HepG2 (cell line): ENCODE measurements at regions not wholly inside any gene's neighbourhood (a gene's known extent, or its start where the extent isn't known, plus 50 kb on each side); places are given as distances from the start of the nearest gene placed in this dataset.

ENCODE experiments used
- AHR ChIP-seq: IDR thresholded peaks from 2 replicates; pipeline ENCODE4 v1.6.1; 2018; ENCODE audit warnings: missing genetic modification reagents, missing compliant biosample characterization
- ERF ChIP-seq: IDR thresholded peaks from 2 replicates; pipeline ENCODE4 v1.6.1; 2018; ENCODE audit warnings: missing biosample characterization, missing genetic modification reagents
- HDAC6 ChIP-seq: fragments of 200-600 bp; sonication (generic); IDR thresholded peaks from 2 replicates; pipeline ENCODE4 v1.7.0; 2017; ENCODE audit warnings: mild to moderate bottlenecking, antibody characterized with exemption, low read length, low read depth
- HNRNPLL ChIP-seq: fragments of 200-400 bp; formaldehyde crosslinking; IDR thresholded peaks from 2 replicates; pipeline ENCODE4 v1.6.1; 2017; ENCODE audit warnings: mild to moderate bottlenecking, low read depth, low read length; ENCODE audit not compliant: poor library complexity, severe bottlenecking
- KDM6A ChIP-seq: IDR thresholded peaks from 2 replicates; pipeline ENCODE4 v1.6.1; 2016; ENCODE audit warnings: low read depth
- LCORL ChIP-seq, 2 experiments: fragments of 450-650 bp in 1 of 2; sonication (generic) in 1 of 2; formaldehyde crosslinking in 1 of 2; IDR thresholded peaks; 2 replicates each; pipeline versions ENCODE4 v1.5.0 to v1.6.1; 2017 to 2020; ENCODE audit warnings: antibody characterized with exemption in 1 of 2, missing genetic modification reagents in 1 of 2
- MTF2 ChIP-seq: sonication (generic); formaldehyde crosslinking; IDR thresholded peaks from 2 replicates; pipeline ENCODE4 v1.5.0; 2020; ENCODE audit warnings: missing genetic modification reagents, borderline replicate concordance
- PLRG1 ChIP-seq: fragments of 450-650 bp; conservative IDR thresholded peaks from 2 replicates; pipeline ENCODE4 v1.6.1; 2016
- SOX6 ChIP-seq, 2 experiments: fragments of 450-650 bp in 1 of 2; sonication (generic) in 1 of 2; formaldehyde crosslinking in 1 of 2; IDR thresholded peaks; 2 replicates each; pipeline versions ENCODE4 v1.4.0 to v1.6.1; 2017 to 2020; ENCODE audit warnings: antibody characterized with exemption in 1 of 2, mild to moderate bottlenecking in 1 of 2, missing genetic modification reagents in 1 of 2
- STAT5B ChIP-seq: sonication (generic); formaldehyde crosslinking; IDR thresholded peaks from 2 replicates; pipeline ENCODE4 v1.4.0; 2020; ENCODE audit warnings: missing genetic modification reagents
- ZKSCAN1 ChIP-seq: fragments of 150-350 bp; IDR thresholded peaks from 2 replicates; pipeline ENCODE4 v1.6.1; 2014; ENCODE audit warnings: low read length
- ZMYM4 ChIP-seq: sonication (generic); formaldehyde crosslinking; IDR thresholded peaks from 2 replicates; pipeline ENCODE4 v1.8.1; 2023; ENCODE audit warnings: mild to moderate bottlenecking, missing genetic modification reagents
- TF ChIP-seq, protein P1 (sequence below), 2 experiments: sonication (generic) in 1 of 2; formaldehyde crosslinking in 1 of 2; IDR thresholded peaks; 2 replicates each; pipeline versions ENCODE4 v1.4.0 to v1.6.1; 2018 to 2020; ENCODE audit warnings: missing genetic modification reagents in 2 of 2, borderline replicate concordance in 1 of 2, low read depth in 1 of 2, mild to moderate bottlenecking in 1 of 2, missing biosample characterization in 1 of 2
- TF ChIP-seq, protein P2 (sequence below): IDR thresholded peaks from 2 replicates; pipeline ENCODE4 v1.6.1; 2016; ENCODE audit warnings: mild to moderate bottlenecking, missing biosample characterization, missing genetic modification reagents
- TF ChIP-seq, protein P3 (sequence below): sonication (generic); formaldehyde crosslinking; IDR thresholded peaks from 2 replicates; pipeline ENCODE4 v1.5.0; 2020; ENCODE audit warnings: missing genetic modification reagents, mild to moderate bottlenecking, borderline replicate concordance
- TF ChIP-seq, protein P4 (sequence below): sonication (generic); formaldehyde crosslinking; IDR thresholded peaks from 2 replicates; pipeline ENCODE4 v1.4.0; 2020; ENCODE audit warnings: missing genetic modification reagents, mild to moderate bottlenecking, borderline replicate concordance
- TF ChIP-seq, protein P5 (sequence below): sonication (generic); formaldehyde crosslinking; IDR thresholded peaks from 2 replicates; pipeline ENCODE4 v1.5.0; 2020; ENCODE audit warnings: missing genetic modification reagents, mild to moderate bottlenecking, borderline replicate concordance
- TF ChIP-seq, protein P6 (sequence below): sonication (generic); formaldehyde crosslinking; IDR thresholded peaks from 2 replicates; pipeline ENCODE4 v1.5.1; 2020; ENCODE audit warnings: mild to moderate bottlenecking, missing genetic modification reagents, moderate library complexity
- TF ChIP-seq, protein P7 (sequence below): sonication (generic); formaldehyde crosslinking; IDR thresholded peaks from 2 replicates; pipeline ENCODE4 v1.4.0; 2020; ENCODE audit warnings: missing genetic modification reagents

DNA sequence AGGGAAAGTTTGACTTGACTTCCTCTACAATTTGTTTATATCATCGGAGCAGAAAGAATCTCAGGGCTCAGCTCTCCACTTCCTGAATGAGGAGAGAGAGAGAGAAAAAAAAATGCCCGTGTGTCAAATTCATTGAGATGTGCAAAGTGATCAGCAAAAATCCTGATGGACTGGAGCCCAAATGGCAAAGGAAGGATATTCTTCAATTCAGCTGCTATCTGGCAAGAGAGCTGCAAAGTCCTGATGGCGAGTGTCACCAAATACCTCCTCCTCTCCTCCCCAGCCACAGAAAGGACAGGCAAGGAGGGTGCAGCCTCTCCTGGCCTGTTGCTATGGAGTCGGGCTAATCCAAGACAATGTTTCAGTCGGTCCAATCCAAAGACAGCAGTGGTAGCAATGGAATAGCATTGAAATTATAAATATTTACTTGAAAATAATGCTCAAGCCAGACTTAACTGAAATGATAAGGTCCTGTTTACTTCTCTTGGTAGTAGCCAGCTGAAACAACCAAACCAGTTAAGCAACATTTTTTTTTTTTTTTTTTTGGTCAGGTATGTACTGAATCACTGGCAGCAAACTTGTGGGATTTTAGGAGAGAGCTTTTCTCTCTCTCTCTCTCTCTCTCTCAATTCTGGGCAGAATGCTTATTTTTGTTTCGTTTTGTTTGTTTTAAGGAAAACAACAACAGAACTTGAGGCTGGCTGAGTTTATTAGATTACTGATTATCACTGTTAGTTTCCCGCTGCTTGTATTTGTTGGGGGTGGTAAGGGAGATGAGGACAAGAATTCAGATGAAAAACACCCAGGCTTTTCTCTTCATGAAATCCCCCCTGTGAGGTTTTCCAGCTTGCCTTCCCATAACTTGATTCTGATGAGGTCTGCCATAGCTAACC is 204.2 kb downstream of the BCAS1 start (continued):
- TF ChIP-seq, protein P1, sequence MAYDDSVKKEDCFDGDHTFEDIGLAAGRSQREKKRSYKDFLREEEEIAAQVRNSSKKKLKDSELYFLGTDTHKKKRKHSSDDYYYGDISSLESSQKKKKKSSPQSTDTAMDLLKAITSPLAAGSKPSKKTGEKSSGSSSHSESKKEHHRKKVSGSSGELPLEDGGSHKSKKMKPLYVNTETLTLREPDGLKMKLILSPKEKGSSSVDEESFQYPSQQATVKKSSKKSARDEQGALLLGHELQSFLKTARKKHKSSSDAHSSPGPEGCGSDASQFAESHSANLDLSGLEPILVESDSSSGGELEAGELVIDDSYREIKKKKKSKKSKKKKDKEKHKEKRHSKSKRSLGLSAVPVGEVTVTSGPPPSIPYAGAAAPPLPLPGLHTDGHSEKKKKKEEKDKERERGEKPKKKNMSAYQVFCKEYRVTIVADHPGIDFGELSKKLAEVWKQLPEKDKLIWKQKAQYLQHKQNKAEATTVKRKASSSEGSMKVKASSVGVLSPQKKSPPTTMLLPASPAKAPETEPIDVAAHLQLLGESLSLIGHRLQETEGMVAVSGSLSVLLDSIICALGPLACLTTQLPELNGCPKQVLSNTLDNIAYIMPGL (CRISPR knock-in tag; IDR thresholded peaks at IDR 0.05; ENCODE audit: borderline replicate concordance in 1 of 2, low read depth in 1 of 2) = 0 out of 4 replicates have a peak, but pooled peaks of 1 of the 2 experiments have one; percentile 19
- TF ChIP-seq ZKSCAN1 (no peak), KDM6A (CRISPR knock-in tag) (no peak), ERF (CRISPR knock-in tag) (peak; percentile 53), AHR (CRISPR knock-in tag) (no peak), SOX6 (IDR thresholded peaks at IDR 0.05) (no peak), SOX6 (CRISPR knock-in tag; IDR thresholded peaks at IDR 0.05) (peak; percentile 29; the same call in 1 of the 2 replicates), STAT5B (no peak), PLRG1 (no peak), HDAC6 (no peak), MTF2 (CRISPR knock-in tag) (no peak), LCORL (IDR thresholded peaks at IDR 0.05) (no peak), LCORL (CRISPR knock-in tag; IDR thresholded peaks at IDR 0.05) (peak; percentile 35; the same call in 1 of the 2 replicates), ZMYM4 (0 out of 2 replicates have a peak, but pooled peaks have one; percentile 17), HNRNPLL (no peak)
- TF ChIP-seq, protein P2, sequence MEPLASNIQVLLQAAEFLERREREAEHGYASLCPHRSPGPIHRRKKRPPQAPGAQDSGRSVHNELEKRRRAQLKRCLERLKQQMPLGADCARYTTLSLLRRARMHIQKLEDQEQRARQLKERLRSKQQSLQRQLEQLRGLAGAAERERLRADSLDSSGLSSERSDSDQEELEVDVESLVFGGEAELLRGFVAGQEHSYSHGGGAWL = no peak
- TF ChIP-seq, protein P3, sequence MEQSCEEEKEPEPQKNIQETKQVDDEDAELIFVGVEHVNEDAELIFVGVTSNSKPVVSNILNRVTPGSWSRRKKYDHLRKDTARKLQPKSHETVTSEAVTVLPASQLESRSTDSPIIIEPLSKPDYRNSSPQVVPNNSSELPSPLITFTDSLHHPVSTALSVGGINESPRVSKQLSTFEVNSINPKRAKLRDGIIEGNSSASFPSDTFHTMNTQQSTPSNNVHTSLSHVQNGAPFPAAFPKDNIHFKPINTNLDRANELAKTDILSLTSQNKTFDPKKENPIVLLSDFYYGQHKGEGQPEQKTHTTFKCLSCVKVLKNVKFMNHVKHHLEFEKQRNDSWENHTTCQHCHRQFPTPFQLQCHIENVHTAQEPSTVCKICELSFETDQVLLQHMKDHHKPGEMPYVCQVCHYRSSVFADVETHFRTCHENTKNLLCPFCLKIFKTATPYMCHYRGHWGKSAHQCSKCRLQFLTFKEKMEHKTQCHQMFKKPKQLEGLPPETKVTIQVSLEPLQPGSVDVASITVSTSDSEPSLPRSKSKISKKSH = no peak
- TF ChIP-seq, protein P4, sequence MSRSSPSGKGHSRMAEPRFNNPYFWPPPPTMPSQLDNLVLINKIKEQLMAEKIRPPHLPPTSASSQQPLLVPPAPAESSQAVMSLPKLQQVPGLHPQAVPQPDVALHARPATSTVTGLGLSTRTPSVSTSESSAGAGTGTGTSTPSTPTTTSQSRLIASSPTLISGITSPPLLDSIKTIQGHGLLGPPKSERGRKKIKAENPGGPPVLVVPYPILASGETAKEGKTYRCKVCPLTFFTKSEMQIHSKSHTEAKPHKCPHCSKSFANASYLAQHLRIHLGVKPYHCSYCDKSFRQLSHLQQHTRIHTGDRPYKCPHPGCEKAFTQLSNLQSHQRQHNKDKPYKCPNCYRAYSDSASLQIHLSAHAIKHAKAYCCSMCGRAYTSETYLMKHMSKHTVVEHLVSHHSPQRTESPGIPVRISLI (CRISPR knock-in tag) = peak; percentile 72; the same call in 1 of the 2 replicates
- TF ChIP-seq, protein P5, sequence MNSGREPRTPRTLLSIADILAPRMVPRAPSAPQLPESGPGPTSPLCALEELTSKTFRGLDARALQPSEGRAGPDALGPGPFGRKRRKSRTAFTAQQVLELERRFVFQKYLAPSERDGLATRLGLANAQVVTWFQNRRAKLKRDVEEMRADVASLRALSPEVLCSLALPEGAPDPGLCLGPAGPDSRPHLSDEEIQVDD (CRISPR knock-in tag) = no peak
- TF ChIP-seq, protein P6, sequence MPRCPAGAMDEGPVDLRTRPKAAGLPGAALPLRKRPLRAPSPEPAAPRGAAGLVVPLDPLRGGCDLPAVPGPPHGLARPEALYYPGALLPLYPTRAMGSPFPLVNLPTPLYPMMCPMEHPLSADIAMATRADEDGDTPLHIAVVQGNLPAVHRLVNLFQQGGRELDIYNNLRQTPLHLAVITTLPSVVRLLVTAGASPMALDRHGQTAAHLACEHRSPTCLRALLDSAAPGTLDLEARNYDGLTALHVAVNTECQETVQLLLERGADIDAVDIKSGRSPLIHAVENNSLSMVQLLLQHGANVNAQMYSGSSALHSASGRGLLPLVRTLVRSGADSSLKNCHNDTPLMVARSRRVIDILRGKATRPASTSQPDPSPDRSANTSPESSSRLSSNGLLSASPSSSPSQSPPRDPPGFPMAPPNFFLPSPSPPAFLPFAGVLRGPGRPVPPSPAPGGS = no peak
- TF ChIP-seq, protein P7, sequence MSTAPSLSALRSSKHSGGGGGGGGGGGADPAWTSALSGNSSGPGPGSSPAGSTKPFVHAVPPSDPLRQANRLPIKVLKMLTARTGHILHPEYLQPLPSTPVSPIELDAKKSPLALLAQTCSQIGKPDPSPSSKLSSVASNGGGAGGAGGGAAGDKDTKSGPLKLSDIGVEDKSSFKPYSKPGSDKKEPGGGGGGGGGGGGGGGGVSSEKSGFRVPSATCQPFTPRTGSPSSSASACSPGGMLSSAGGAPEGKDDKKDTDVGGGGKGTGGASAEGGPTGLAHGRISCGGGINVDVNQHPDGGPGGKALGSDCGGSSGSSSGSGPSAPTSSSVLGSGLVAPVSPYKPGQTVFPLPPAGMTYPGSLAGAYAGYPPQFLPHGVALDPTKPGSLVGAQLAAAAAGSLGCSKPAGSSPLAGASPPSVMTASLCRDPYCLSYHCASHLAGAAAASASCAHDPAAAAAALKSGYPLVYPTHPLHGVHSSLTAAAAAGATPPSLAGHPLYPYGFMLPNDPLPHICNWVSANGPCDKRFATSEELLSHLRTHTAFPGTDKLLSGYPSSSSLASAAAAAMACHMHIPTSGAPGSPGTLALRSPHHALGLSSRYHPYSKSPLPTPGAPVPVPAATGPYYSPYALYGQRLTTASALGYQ (CRISPR knock-in tag) = 0 out of 2 replicates have a peak, but pooled peaks have one; percentile 33
